ENCODE measurements at regions not wholly inside any gene's neighbourhood (a gene's known extent, or its start where the extent isn't known, plus 50 kb on each side); places are given as distances from the start of the nearest gene placed in this dataset.

DNA sequence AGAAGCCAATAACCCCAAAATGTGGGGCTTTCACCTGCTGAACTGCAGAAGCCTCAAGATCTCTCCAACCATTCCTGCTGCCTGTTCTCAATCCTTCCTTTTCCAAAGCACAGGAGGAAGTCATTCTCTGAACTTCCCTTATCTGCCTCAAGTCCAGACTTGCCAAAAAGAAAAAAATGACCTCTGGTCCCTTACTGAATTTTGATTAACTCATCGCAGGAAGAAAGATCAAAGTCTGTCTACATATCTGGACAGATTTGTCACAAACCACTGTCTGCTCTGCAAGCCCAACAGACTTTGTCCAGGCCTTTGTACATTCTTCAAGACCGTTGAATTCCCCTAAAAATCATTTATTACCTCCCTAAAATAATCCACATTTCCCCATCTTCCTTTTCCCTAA, 126.5 kb upstream of the NBEA start (continued):
- TF ChIP-seq ZNF266 (tag by site-specific recombination; IDR thresholded peaks at IDR 0.05; ENCODE audit: low read depth) (no peak), ZXDB (tag by site-specific recombination; IDR thresholded peaks at IDR 0.05) (no peak), ZNF560 (tag by site-specific recombination; IDR thresholded peaks at IDR 0.05; ENCODE audit: borderline replicate concordance) (no peak)

DNA sequence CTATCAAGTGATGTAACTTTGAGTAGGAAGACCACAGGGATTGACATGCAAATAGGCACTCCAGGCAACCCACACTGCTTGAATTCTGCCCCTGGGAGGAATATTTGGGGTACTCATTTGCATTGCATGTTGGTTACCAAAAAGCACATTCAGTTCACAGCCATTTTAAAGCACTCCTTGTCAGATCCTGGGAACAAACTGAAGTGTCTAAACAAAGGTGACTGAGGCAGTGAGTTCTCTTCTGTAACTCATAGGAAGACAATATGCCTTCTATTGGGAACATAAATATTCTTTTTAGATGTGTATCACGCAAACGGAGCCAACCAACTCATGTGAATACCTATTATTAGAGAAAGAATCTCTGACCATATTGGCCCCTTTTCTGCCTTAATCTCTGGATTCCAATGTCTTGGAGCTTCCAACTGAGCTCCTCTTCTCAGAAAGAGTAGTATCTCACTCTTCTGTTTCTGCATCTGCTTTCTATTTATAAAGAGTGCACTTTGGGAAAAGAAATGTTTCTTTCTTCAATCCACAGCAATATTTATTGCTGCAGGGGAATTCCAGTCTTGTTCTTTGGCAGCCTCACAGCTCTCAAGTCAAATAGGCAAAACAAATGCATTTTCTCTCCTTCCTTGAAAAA, 125.7 kb upstream of the NBEA start:
- Histone ChIP-seq H3K4me3 (ENCODE audit: low read depth, low read length) (no peak overlapping the region), H3K27ac (ENCODE audit: extremely low read depth, low read depth, low read length) (no peak overlapping the region), H3K9me3 (ENCODE audit: control insufficient read depth, insufficient read depth, low read depth, low read length) (no peaks in the 10 kb centered on the region), H3K4me1 (ENCODE audit: control insufficient read depth, insufficient read depth, low read length) (no peaks in the 10 kb centered on the region), H3K36me3 (ENCODE audit: control insufficient read depth in 2 of 2, insufficient read depth in 1 of 2, low read length in 2 of 2) (no peaks in the 10 kb centered on the region)
- no peak for TF ChIP-seq ZNF391 (tag by site-specific recombination; IDR thresholded peaks at IDR 0.05; ENCODE audit: borderline replicate concordance, low read depth)
- no peak for TF ChIP-seq ZNF114 (tag by site-specific recombination; IDR thresholded peaks at IDR 0.05)
- no peak for TF ChIP-seq HOXC10 (CRISPR knock-in tag; IDR thresholded peaks at IDR 0.05)
- ChIA-PET CTCF (interaction anchor here (0.7 kb wide), 1 partner anchor 291 kb away, joined by 3 read pairs; no protein-coding TSS in a partner anchor), POLR2A (no interaction called here)

DNA sequence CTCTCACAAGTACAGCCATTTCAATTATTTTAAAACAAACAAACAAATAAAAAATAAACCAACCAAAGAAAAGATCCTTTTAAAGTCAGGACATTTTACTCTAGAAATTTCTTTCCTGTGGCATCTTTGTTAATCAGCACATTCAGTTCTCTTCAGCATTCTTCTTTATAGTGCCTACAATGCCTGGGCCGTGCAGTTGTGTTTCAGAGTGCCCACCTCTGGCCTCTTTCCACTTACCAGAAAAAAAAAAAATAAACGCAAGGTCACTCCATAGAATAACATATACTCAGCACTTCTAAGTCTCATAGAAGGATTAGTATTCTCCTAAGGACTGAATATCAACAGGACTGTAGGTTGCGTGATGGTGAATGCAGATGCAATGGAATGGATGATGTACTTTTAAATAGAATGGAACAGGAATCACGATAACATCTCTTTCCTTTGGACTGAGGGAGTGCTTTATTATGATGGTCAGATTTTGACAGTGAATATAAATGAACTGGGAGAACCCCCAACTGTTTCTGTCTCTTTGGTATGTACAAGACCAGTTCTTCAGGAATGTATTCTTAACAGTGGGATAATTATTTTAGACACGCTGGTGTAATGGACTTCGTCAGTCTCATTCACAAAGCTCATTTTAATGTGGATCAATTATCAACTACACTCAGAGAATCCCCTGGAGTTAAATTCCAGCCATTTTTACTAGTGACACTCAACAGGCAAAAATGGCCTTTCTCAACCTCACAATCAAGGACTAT, 125.0 kb upstream of the NBEA start:
- no peaks in the 10 kb centered on the region for H3K36me3 ChIP-seq (ENCODE audit: control insufficient read depth in 2 of 2, insufficient read depth in 1 of 2, low read length in 2 of 2)
- ChIA-PET CTCF (interaction anchor here (0.7 kb wide), 1 partner anchor 290 kb away, joined by 3 read pairs; no protein-coding TSS in a partner anchor), POLR2A (no interaction called here)
- no peak overlapping the region for H3K4me3 ChIP-seq (ENCODE audit: low read depth, low read length)
- no peaks in the 10 kb centered on the region for H3K9me3 ChIP-seq (ENCODE audit: control insufficient read depth, insufficient read depth, low read depth, low read length)
- H3K27ac ChIP-seq (ENCODE audit: extremely low read depth, low read depth, low read length): no peak overlapping the region
- H3K4me1 ChIP-seq (ENCODE audit: control insufficient read depth, insufficient read depth, low read length): no peaks in the 10 kb centered on the region
- TF ChIP-seq ZNF169 (tag by site-specific recombination; IDR thresholded peaks at IDR 0.05) (no peak), ZNF777 (tag by site-specific recombination; IDR thresholded peaks at IDR 0.05; ENCODE audit: borderline replicate concordance) (no peak)
- TF ChIP-seq, protein P1, sequence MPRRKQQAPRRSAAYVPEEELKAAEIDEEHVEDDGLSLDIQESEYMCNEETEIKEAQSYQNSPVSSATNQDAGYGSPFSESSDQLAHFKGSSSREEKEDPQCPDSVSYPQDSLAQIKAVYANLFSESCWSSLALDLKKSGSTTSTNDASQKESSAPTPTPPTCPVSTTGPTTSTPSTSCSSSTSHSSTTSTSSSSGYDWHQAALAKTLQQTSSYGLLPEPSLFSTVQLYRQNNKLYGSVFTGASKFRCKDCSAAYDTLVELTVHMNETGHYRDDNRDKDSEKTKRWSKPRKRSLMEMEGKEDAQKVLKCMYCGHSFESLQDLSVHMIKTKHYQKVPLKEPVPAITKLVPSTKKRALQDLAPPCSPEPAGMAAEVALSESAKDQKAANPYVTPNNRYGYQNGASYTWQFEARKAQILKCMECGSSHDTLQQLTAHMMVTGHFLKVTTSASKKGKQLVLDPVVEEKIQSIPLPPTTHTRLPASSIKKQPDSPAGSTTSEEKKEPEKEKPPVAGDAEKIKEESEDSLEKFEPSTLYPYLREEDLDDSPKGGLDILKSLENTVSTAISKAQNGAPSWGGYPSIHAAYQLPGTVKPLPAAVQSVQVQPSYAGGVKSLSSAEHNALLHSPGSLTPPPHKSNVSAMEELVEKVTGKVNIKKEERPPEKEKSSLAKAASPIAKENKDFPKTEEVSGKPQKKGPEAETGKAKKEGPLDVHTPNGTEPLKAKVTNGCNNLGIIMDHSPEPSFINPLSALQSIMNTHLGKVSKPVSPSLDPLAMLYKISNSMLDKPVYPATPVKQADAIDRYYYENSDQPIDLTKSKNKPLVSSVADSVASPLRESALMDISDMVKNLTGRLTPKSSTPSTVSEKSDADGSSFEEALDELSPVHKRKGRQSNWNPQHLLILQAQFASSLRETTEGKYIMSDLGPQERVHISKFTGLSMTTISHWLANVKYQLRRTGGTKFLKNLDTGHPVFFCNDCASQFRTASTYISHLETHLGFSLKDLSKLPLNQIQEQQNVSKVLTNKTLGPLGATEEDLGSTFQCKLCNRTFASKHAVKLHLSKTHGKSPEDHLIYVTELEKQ (tag by site-specific recombination; IDR thresholded peaks at IDR 0.05; ENCODE audit: borderline replicate concordance): no peak

DNA sequence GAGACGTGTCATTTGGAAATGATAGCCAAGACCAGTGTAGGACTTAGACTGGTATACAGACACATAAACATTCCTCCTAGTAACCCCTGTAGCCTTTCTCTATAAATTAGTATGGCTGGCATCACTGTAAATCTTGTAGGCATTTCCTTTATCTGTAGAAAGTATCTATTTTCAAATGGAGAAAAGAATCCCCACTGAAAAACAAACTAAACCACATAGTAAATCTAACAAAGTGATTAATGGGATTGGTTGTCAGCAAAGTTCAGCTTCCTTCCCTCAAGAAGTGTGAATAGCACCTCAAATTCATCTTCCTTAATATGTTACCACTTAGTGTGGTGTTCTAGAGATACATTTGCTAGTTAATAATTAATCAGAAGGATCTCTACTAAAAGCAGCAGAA, 119.4 kb upstream of the NBEA start:
- Histone ChIP-seq H3K27ac (ENCODE audit: extremely low read depth, low read depth, low read length) (no peak overlapping the region), H3K36me3 (ENCODE audit: control insufficient read depth in 2 of 2, insufficient read depth in 1 of 2, low read length in 2 of 2) (no peaks in the 10 kb centered on the region), H3K4me3 (ENCODE audit: low read depth, low read length) (no peak overlapping the region), H3K4me1 (ENCODE audit: control insufficient read depth, insufficient read depth, low read length) (no peaks in the 10 kb centered on the region), H3K9me3 (ENCODE audit: control insufficient read depth, insufficient read depth, low read depth, low read length) (no peaks in the 10 kb centered on the region)
- CTCF ChIA-PET: no interaction called here
- POLR2A ChIA-PET: no interaction called here
- TF ChIP-seq ZNF174 (tag by site-specific recombination; IDR thresholded peaks at IDR 0.05): no peak
- TF ChIP-seq, protein P2, sequence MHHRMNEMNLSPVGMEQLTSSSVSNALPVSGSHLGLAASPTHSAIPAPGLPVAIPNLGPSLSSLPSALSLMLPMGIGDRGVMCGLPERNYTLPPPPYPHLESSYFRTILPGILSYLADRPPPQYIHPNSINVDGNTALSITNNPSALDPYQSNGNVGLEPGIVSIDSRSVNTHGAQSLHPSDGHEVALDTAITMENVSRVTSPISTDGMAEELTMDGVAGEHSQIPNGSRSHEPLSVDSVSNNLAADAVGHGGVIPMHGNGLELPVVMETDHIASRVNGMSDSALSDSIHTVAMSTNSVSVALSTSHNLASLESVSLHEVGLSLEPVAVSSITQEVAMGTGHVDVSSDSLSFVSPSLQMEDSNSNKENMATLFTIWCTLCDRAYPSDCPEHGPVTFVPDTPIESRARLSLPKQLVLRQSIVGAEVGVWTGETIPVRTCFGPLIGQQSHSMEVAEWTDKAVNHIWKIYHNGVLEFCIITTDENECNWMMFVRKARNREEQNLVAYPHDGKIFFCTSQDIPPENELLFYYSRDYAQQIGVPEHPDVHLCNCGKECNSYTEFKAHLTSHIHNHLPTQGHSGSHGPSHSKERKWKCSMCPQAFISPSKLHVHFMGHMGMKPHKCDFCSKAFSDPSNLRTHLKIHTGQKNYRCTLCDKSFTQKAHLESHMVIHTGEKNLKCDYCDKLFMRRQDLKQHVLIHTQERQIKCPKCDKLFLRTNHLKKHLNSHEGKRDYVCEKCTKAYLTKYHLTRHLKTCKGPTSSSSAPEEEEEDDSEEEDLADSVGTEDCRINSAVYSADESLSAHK (tag by site-specific recombination; IDR thresholded peaks at IDR 0.05): no peak
- TF ChIP-seq, protein P3, sequence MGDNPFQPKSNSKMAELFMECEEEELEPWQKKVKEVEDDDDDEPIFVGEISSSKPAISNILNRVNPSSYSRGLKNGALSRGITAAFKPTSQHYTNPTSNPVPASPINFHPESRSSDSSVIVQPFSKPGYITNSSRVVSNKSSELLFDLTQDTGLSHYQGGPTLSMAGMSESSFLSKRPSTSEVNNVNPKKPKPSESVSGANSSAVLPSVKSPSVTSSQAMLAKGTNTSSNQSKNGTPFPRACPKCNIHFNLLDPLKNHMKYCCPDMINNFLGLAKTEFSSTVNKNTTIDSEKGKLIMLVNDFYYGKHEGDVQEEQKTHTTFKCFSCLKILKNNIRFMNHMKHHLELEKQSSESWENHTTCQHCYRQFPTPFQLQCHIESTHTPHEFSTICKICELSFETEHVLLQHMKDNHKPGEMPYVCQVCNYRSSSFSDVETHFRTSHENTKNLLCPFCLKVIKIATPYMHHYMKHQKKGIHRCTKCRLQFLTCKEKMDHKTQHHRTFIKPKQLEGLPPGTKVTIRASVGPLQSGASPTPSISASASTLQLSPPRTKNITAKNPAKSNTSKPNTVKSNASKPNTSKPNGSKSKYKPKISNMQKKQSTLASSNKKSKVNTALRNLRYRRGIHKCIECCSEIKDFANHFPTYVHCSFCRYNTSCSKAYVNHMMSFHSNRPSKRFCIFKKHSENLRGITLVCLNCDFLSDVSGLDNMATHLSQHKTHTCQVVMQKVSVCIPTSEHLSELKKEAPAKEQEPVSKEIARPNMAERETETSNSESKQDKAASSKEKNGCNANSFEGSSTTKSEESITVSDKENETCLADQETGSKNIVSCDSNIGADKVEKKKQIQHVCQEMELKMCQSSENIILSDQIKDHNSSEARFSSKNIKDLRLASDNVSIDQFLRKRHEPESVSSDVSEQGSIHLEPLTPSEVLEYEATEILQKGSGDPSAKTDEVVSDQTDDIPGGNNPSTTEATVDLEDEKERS (tag by site-specific recombination; IDR thresholded peaks at IDR 0.05): no peak
- TF ChIP-seq, protein P4, sequence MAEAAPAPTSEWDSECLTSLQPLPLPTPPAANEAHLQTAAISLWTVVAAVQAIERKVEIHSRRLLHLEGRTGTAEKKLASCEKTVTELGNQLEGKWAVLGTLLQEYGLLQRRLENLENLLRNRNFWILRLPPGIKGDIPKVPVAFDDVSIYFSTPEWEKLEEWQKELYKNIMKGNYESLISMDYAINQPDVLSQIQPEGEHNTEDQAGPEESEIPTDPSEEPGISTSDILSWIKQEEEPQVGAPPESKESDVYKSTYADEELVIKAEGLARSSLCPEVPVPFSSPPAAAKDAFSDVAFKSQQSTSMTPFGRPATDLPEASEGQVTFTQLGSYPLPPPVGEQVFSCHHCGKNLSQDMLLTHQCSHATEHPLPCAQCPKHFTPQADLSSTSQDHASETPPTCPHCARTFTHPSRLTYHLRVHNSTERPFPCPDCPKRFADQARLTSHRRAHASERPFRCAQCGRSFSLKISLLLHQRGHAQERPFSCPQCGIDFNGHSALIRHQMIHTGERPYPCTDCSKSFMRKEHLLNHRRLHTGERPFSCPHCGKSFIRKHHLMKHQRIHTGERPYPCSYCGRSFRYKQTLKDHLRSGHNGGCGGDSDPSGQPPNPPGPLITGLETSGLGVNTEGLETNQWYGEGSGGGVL (tag by site-specific recombination; IDR thresholded peaks at IDR 0.05): no peak
- TF ChIP-seq, protein P5, sequence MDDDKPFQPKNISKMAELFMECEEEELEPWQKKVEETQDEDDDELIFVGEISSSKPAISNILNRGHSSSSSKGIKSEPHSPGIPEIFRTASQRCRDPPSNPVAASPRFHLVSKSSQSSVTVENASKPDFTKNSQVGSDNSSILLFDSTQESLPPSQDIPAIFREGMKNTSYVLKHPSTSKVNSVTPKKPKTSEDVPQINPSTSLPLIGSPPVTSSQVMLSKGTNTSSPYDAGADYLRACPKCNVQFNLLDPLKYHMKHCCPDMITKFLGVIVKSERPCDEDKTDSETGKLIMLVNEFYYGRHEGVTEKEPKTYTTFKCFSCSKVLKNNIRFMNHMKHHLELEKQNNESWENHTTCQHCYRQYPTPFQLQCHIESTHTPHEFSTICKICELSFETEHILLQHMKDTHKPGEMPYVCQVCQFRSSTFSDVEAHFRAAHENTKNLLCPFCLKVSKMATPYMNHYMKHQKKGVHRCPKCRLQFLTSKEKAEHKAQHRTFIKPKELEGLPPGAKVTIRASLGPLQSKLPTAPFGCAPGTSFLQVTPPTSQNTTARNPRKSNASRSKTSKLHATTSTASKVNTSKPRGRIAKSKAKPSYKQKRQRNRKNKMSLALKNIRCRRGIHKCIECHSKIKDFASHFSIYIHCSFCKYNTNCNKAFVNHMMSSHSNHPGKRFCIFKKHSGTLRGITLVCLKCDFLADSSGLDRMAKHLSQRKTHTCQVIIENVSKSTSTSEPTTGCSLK (tag by site-specific recombination; IDR thresholded peaks at IDR 0.05): no peak
